SJCRH30 (cell line): ENCODE measurements at regions not wholly inside any gene's neighbourhood (a gene's known extent, or its start where the extent isn't known, plus 50 kb on each side); places are given as distances from the start of the nearest gene placed in this dataset.

ENCODE experiments used
- DNase-seq, 2 experiments: peaks; one replicate each; pipeline ENCODE4 v3.0.0-alpha.2; 2015 to 2020
- H3K27ac ChIP-seq: fragments of 250-450 bp; sonication (Bioruptor Pico); 2 replicates; pipeline ENCODE4 v1.5.1; 2020; ENCODE audit warnings: mild to moderate bottlenecking, moderate library complexity
- H3K27me3 ChIP-seq: fragments of 250-450 bp; sonication (Bioruptor Pico); 2 replicates; pipeline ENCODE4 v1.5.1; 2020; ENCODE audit warnings: mild to moderate bottlenecking, moderate library complexity
- H3K36me3 ChIP-seq: fragments of 250-450 bp; sonication (Bioruptor Pico); 2 replicates; pipeline ENCODE4 v1.5.1; 2020; ENCODE audit warnings: mild to moderate bottlenecking, moderate library complexity
- H3K4me1 ChIP-seq: fragments of 250-450 bp; sonication (Bioruptor Pico); 2 replicates; pipeline ENCODE4 v1.5.1; 2020; ENCODE audit warnings: mild to moderate bottlenecking, moderate library complexity
- H3K4me3 ChIP-seq: fragments of 250-450 bp; sonication (Bioruptor Pico); 2 replicates; pipeline ENCODE4 v1.5.1; 2020; ENCODE audit warnings: mild to moderate bottlenecking, moderate library complexity
- H3K9me3 ChIP-seq: fragments of 250-450 bp; sonication (Bioruptor Pico); replicated peaks from 2 replicates; pipeline ENCODE4 v1.5.1; 2020; ENCODE audit warnings: mild to moderate bottlenecking, moderate library complexity

DNA sequence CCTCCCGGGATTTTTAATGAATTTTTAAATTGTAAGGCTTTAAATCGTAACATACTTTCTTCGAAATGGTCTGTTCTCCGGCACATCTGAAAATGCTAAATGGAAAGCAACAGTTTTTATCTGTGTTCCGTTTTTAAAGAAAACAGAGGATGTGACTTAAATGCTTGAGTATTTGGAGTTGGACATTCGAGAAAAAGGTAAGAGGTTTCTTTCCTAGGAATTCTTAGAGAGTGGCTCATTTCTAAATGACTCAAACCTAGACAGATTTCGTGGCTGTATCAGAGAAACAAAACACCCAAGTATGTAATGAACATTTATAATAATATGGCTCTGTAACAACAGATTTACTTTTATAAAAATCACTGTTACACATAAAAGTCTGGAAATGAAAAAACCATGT lies 177.6 kb upstream of the CCDC68 start:
- H3K4me3 ChIP-seq, result no peak overlapping the region
- no peak for DNase-seq
- no peaks in the 10 kb centered on the region for H3K4me1 ChIP-seq
- H3K9me3 ChIP-seq, result no peaks in the 10 kb centered on the region
- no peaks in the 10 kb centered on the region for H3K27me3 ChIP-seq
- no peaks in the 10 kb centered on the region for H3K36me3 ChIP-seq
- H3K27ac ChIP-seq, result no peak overlapping the region

DNA sequence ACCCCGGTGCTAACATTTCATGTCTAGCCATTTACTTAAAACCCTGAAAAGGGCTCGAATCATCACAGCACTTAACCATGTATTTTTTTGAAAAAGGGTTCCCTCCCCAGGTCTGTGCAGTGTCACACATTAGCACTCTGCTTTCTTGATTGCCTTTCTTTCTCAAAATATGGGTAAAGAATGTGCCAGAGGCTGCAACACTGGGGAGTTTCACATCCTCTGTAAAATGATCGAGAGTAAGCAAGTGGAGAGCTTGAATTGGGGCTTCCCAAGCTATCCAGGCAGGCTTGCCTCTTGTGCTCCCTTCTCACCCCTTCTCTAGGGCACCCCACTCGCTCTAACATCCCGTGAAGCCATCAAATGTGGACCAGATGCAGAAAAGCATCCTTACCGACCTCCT lies 177.0 kb upstream of the CCDC68 start:
- H3K27ac ChIP-seq, result no peak overlapping the region
- no peaks in the 10 kb centered on the region for H3K36me3 ChIP-seq
- no peaks in the 10 kb centered on the region for H3K27me3 ChIP-seq
- DNase-seq, result no peak
- H3K4me3 ChIP-seq, result no peak overlapping the region
- H3K4me1 ChIP-seq, result no peaks in the 10 kb centered on the region
- H3K9me3 ChIP-seq, result no peaks in the 10 kb centered on the region

DNA sequence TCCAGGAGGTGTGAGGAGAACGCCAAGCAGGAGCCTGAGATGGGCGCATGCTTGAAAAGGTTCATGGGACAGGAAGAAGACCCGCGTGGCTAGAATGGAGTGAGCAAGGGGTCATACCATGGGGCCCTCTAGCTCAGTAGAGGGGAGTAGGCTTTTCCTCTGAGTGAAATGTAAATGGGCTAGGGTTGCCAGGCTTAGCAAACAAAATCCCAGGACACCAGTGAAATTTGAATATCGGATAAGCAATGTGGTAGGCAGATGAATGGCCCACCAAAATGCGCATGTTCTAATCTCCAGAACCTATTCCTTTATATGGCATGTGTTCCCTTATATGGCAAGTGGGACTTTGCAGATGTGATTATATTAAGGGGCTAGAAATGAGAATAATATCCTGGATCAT lies 174.1 kb upstream of the CCDC68 start:
- H3K27me3 ChIP-seq, result no peaks in the 10 kb centered on the region
- H3K4me3 ChIP-seq, result no peak overlapping the region
- DNase-seq, result no peak
- no peaks in the 10 kb centered on the region for H3K9me3 ChIP-seq
- no peaks in the 10 kb centered on the region for H3K36me3 ChIP-seq
- no peak overlapping the region for H3K27ac ChIP-seq
- no peaks in the 10 kb centered on the region for H3K4me1 ChIP-seq

GRCh38 chr18:55128437-55128836 lies 169.2 kb upstream of the CCDC68 start:
- Histone ChIP-seq H3K27ac (no peak overlapping the region), H3K9me3 (no peaks in the 10 kb centered on the region), H3K36me3 (no peaks in the 10 kb centered on the region), H3K27me3 (no peaks in the 10 kb centered on the region), H3K4me3 (no peak overlapping the region), H3K4me1 (no peaks in the 10 kb centered on the region)
- no peak for DNase-seq

DNA sequence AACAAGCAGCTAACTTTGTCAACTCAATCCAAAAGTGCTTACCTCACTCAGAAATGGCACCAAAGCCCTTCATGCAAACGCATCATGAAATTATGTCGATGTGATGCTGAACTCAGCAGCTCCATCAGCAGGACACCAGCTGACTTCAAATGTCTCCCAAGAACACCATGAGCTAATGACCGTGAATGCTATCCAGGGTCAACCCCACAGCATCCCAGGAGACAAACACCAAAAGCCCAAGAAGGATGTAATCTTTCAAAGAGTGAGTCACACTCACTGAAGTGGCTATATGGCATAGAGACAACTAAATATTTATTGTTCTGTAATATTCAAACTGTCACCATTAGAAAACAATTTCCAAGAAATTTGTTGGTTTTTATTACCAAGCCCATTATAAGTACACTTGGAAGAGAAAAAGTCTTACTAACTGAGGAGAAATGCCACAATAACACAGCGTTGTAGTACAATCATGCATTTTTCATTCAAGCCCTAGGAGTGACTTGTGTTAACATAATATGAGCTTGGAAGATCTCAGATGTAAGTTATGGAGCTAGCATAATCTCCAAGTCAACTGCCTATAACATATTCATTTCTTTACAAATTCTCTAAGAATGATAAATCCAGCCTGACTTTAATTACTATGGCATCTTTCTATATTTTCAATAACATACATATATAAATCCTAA lies 165.0 kb upstream of the CCDC68 start:
- Histone ChIP-seq H3K4me1 (no peaks in the 10 kb centered on the region), H3K9me3 (no peaks in the 10 kb centered on the region), H3K27ac (no peak overlapping the region), H3K36me3 (no peaks in the 10 kb centered on the region), H3K4me3 (no peak overlapping the region), H3K27me3 (no peaks in the 10 kb centered on the region)
- DNase-seq, result peak; percentile 20 to 36

DNA sequence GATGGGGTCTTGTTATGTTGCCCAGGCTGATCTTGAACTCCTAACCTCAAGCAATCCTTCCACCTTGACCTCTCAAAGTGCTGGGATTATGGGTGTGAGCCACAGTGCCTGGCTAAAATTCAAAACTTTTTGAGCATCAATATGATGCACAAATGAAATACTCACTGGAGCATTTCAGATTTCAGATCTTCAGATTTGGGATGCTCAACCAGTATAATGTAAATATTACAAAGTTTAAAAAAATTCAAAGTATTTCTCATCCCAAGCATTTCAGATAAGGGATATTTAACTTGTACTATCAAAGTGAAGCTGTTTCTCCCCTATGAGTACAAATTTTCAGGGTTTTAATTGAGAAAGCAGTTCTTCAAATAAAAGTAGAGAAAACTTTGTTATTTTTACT lies 164.1 kb upstream of the CCDC68 start:
- DNase-seq, result no peak
- Histone ChIP-seq H3K27ac (no peak overlapping the region), H3K4me3 (no peak overlapping the region), H3K9me3 (no peaks in the 10 kb centered on the region), H3K27me3 (no peaks in the 10 kb centered on the region), H3K36me3 (no peaks in the 10 kb centered on the region), H3K4me1 (no peaks in the 10 kb centered on the region)

DNA sequence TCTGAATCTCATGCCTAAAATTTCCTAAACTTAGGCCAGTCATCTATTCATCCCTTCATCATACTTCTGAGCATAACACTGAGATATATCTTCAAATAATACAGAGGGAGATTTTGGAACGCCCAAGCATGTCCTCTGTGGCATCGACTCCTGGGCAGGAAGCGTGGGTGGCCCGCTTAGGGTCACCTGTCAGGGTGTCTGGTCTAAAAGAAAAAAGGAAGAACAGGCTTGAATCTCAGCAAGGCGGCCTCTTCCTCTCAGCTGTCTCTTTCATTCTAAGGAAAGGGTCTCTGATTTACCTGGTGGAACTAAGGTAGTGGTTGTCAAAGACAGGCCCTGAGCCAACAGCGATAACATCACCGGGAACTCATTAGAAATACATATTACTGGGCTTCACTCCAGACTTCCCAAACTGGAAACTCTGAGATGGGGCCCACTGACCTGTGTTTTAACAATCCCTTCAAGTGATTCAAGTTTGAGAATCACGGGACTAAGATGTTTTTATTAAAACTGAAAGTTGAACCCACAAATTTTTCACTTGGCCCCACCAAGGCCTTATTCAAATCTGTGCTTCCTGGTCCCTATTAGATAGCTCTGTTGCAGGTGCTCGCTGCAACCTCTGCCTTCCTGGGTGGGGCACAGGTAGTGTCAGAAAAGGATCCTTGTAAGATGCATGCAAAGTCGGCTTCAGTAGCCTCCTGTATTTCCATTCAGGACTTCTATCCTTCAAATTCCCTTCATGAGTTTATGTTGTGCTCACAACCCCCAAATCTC lies 162.3 kb upstream of the CCDC68 start:
- Histone ChIP-seq H3K4me3 (no peak overlapping the region), H3K27me3 (no peaks in the 10 kb centered on the region)
- DNase-seq, result no peak

GRCh38 chr18:55120896-55121295 lies 161.6 kb upstream of the CCDC68 start:
- DNase-seq, result no peak
- Histone ChIP-seq H3K9me3 (no peaks in the 10 kb centered on the region), H3K4me3 (no peak overlapping the region), H3K27me3 (no peaks in the 10 kb centered on the region), H3K36me3 (no peaks in the 10 kb centered on the region), H3K4me1 (no peaks in the 10 kb centered on the region), H3K27ac (no peak overlapping the region)

More for the DNA sequence above, 162.3 kb upstream of the CCDC68 start:
- H3K9me3 ChIP-seq, result no peaks in the 10 kb centered on the region
- H3K36me3 ChIP-seq, result no peaks in the 10 kb centered on the region
- no peak overlapping the region for H3K27ac ChIP-seq
- H3K4me1 ChIP-seq, result no peaks in the 10 kb centered on the region

DNA sequence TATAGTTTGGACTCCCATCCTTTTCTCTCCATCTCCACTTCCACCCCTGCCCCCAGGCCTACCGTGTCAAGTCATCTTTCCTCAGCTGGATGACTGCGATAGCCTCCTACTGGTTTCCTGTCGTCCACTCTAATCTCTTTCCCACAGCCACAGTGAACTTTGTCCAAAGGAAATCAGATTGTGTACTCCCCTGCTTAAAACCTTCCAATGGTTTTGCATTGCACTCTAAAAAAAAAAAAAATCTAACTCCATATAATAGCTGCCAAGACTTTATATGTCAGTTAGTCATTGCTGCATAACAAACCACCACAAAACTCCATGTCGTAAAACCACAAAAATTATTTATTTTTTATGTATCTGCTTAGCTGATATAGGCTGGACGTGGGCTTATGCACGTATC lies 160.2 kb upstream of the CCDC68 start:
- no peaks in the 10 kb centered on the region for H3K4me1 ChIP-seq
- DNase-seq, result no peak

DNA sequence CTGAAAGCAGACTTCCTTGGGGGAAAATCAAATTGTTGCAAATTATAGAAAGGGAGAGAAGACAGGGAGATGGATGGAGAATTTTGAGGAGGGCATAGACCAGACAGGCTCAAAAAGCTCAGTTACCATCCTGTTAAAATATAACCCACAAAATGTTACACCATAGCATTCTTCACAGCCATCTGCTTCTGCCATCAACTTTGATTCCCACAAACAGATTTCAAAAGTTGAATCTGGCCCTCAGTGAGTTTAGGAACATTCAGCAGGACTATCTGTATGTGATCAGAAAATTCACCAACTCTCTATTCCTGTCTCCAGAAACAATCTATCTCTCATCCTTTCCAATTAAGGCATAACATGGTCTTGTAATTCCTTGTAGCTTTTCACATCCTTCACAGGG lies 159.8 kb upstream of the CCDC68 start:
- Histone ChIP-seq H3K27ac (no peak overlapping the region), H3K4me3 (no peak overlapping the region), H3K36me3 (no peaks in the 10 kb centered on the region), H3K27me3 (no peaks in the 10 kb centered on the region), H3K4me1 (no peaks in the 10 kb centered on the region), H3K9me3 (no peaks in the 10 kb centered on the region)
- DNase-seq, result no peak

More for the DNA sequence above, 160.2 kb upstream of the CCDC68 start:
- Histone ChIP-seq H3K27me3 (no peaks in the 10 kb centered on the region), H3K4me3 (no peak overlapping the region), H3K27ac (no peak overlapping the region), H3K36me3 (no peaks in the 10 kb centered on the region), H3K9me3 (no peaks in the 10 kb centered on the region)

- Histone ChIP-seq H3K36me3 (no peaks in the 10 kb centered on the region), H3K4me3 (no peak overlapping the region), H3K4me1 (no peaks in the 10 kb centered on the region), H3K9me3 (no peaks in the 10 kb centered on the region), H3K27ac (no peak overlapping the region), H3K27me3 (no peaks in the 10 kb centered on the region)
- no peak for DNase-seq
These were observed 157.6 kb upstream of the CCDC68 start for GRCh38 chr18:55116863-55117262.

DNA sequence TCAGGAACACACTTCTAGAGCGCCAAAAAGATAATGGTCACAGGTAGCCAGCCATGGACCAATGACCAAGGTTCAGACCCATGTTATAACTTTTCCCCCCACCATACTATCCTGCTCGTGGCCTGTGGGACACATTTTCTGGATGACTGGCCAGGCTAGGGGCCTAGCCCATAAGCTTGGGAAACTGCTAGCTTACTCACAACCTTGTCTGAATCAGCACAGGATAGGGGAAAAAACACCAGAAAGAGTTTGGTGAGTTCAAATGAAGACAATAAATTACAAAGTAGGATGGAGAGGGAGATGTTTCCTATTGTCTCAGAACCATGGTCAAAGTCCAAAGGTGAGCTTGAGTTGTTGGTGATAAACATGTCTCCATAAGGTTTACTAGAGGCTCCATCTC lies 156.3 kb upstream of the CCDC68 start:
- Histone ChIP-seq H3K27me3 (no peaks in the 10 kb centered on the region), H3K27ac (no peak overlapping the region), H3K4me1 (no peaks in the 10 kb centered on the region), H3K36me3 (no peaks in the 10 kb centered on the region), H3K9me3 (no peaks in the 10 kb centered on the region), H3K4me3 (no peak overlapping the region)
- DNase-seq, result no peak

DNA sequence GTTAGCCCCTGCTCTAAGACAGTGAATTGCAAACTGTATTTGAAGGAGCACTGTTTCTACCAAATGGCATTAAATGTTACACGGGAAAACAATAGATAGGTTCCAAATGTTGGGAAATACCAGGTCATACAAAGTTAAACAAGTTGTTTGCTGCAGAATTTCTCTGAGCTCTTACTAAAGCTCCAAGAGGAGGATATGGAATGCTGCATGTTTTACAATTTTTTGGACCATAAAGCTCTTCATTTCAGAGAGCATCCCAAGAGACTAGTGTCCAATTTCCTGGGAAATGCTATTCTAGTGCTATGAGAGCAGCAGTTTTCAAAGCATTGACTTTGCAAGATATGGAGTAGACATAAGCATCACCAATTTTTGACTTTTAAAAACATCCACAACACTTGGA lies 155.6 kb upstream of the CCDC68 start:
- H3K4me3 ChIP-seq, result no peak overlapping the region
- DNase-seq, result no peak
- H3K27ac ChIP-seq, result no peak overlapping the region
- H3K4me1 ChIP-seq, result no peaks in the 10 kb centered on the region
- no peaks in the 10 kb centered on the region for H3K27me3 ChIP-seq
- no peaks in the 10 kb centered on the region for H3K9me3 ChIP-seq
- H3K36me3 ChIP-seq, result no peaks in the 10 kb centered on the region

DNA sequence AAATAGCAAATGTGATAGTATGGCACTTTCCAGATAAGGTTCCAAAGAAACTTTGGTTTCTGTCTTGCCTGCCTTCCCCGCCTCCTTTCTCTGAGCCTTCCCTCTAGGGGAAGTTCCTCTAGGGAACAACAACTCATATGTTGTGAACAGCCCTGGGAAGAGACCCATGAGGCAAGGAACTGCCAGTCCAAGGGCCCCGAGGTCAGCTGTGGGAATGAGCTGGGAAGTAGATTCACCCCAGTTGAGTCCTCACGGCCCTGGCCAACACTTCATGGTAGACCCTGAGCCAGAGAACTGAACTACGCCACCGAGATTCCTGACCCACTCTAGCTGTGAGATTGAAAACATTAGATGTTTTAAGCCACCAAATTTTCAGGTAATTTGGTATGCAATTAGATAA lies 154.5 kb upstream of the CCDC68 start:
- Histone ChIP-seq H3K9me3 (no peaks in the 10 kb centered on the region), H3K4me3 (no peak overlapping the region), H3K36me3 (no peaks in the 10 kb centered on the region), H3K27me3 (no peaks in the 10 kb centered on the region), H3K4me1 (no peaks in the 10 kb centered on the region), H3K27ac (no peak overlapping the region)
- no peak for DNase-seq

GRCh38 chr18:55111271-55111670 lies 152.0 kb upstream of the CCDC68 start:
- H3K27me3 ChIP-seq, result no peaks in the 10 kb centered on the region
- H3K36me3 ChIP-seq, result no peaks in the 10 kb centered on the region
- no peak overlapping the region for H3K27ac ChIP-seq
- no peak overlapping the region for H3K4me3 ChIP-seq
- DNase-seq, result no peak
- H3K4me1 ChIP-seq, result no peaks in the 10 kb centered on the region
- H3K9me3 ChIP-seq, result no peaks in the 10 kb centered on the region

DNA sequence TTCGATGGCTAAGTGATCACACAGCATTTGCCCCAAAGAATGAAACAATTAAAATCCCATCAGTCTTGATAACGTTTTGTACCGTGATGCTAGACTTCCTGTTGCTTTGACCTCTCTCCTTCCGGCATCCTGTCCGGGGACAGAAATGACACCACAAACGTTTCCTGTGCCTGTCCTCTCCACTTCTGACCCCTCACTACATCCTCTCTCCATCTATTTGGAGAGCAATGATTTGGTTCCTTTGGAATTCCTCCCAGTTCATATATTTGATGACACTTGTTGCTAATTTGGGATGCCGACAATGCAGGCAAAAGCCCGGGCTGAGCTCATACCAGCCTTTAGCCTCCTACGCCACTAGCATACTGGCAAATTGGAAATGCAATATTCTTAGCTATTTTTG lies 151.2 kb upstream of the CCDC68 start:
- Histone ChIP-seq H3K27me3 (no peaks in the 10 kb centered on the region), H3K9me3 (no peaks in the 10 kb centered on the region), H3K27ac (no peak overlapping the region), H3K36me3 (no peaks in the 10 kb centered on the region), H3K4me3 (no peak overlapping the region), H3K4me1 (no peaks in the 10 kb centered on the region)
- no peak for DNase-seq
